PC-9 (cell line): ENCODE measurements at regions not wholly inside any gene's neighbourhood (a gene's known extent, or its start where the extent isn't known, plus 50 kb on each side); places are given as distances from the start of the nearest gene placed in this dataset.

Experiments
- BruUV-seq: library from RNA; stranded (reverse); fragments of 400-500 nt; replicated peaks from 2 replicates; lab custom pipeline; 2021; lab: Mats Ljungman, UMichigan
- CTCF ChIA-PET: fragments of 300-600 bp; sonication (Branson Sonifier 250); formaldehyde crosslinking; loops from one replicate; lab custom pipeline; 2022; ENCODE audit warnings: antibody characterized with exemption; lab: Charles Lee
- POLR2A ChIA-PET: fragments of 300-600 bp; sonication (Branson Sonifier 250); formaldehyde crosslinking; loops from one replicate; lab custom pipeline; 2022; ENCODE audit warnings: antibody characterized with exemption; ENCODE audit not compliant: unreplicated experiment; lab: Charles Lee
- DNase-seq, 2 experiments: peaks; one replicate each; pipeline versions ENCODE4 v3.0.0 to v3.0.0-alpha.2; 2015 to 2022; ENCODE audit warnings: mixed read lengths in 1 of 2
- H2AFZ ChIP-seq: fragments of 200-600 bp; sonication (generic); 2 replicates; pipeline ENCODE4 v1.8.1; 2017; ENCODE audit warnings: antibody characterized with exemption
- H3F3A ChIP-seq: fragments of 200-600 bp; sonication (generic); 2 replicates; pipeline ENCODE4 v1.8.1; 2017; ENCODE audit warnings: antibody characterized with exemption, mild to moderate bottlenecking, low read depth; ENCODE audit not compliant: insufficient read depth
- H3K27ac ChIP-seq: fragments of 200-600 bp; sonication (generic); 2 replicates; pipeline ENCODE4 v1.6.1; 2016; ENCODE audit warnings: mixed run types
- H3K27me3 ChIP-seq: fragments of 200-600 bp; sonication (generic); 2 replicates; pipeline ENCODE4 v1.6.1; 2016; ENCODE audit warnings: low read depth, mixed run types; ENCODE audit not compliant: insufficient read depth
- H3K36me3 ChIP-seq: fragments of 200-600 bp; sonication (generic); 2 replicates; pipeline ENCODE4 v1.6.1; 2016; ENCODE audit warnings: low read depth, mixed run types
- H3K4me1 ChIP-seq: fragments of 200-600 bp; sonication (generic); replicated peaks from 2 replicates; pipeline ENCODE4 v1.6.1; 2016; ENCODE audit warnings: mixed run types; ENCODE audit not compliant: insufficient read depth
- H3K4me2 ChIP-seq: fragments of 200-600 bp; sonication (generic); 2 replicates; pipeline ENCODE4 v1.6.1; 2017; ENCODE audit warnings: mixed run types
- H3K4me3 ChIP-seq: fragments of 200-600 bp; sonication (generic); 2 replicates; pipeline ENCODE4 v1.6.1; 2016; ENCODE audit warnings: mixed run types
- H3K79me2 ChIP-seq: fragments of 200-600 bp; sonication (generic); 2 replicates; pipeline ENCODE4 v1.6.1; 2017; ENCODE audit warnings: low read depth, mixed run types
- H3K9me2 ChIP-seq: fragments of 200-600 bp; sonication (generic); 2 replicates; pipeline ENCODE4 v1.8.1; 2017; ENCODE audit warnings: mild to moderate bottlenecking; ENCODE audit not compliant: insufficient read depth
- H3K9me3 ChIP-seq: fragments of 200-600 bp; sonication (generic); 2 replicates; pipeline ENCODE4 v1.8.1; 2016; ENCODE audit warnings: low read depth; ENCODE audit not compliant: insufficient read depth
- H4K20me1 ChIP-seq: fragments of 200-600 bp; sonication (generic); 2 replicates; pipeline ENCODE4 v1.8.1; 2017; ENCODE audit not compliant: insufficient read depth
- CTCF ChIP-seq: fragments of 200-600 bp; sonication (generic); conservative IDR thresholded peaks from 2 replicates; pipeline ENCODE4 v1.6.1; 2017; ENCODE audit warnings: mixed run types, antibody characterized with exemption, mild to moderate bottlenecking, moderate library complexity
- EZH2 ChIP-seq: fragments of 200-600 bp; sonication (generic); IDR thresholded peaks from 2 replicates; pipeline ENCODE4 v1.8.0; 2017; ENCODE audit warnings: antibody characterized with exemption, low read depth
- intact Hi-C: fragments of 100-400 bp; cut with micrococcal nuclease; formaldehyde crosslinking; loops from one replicate; pipeline ENCODE4 v1.10.0; 2022; ENCODE audit not compliant: unreplicated experiment

- no peak overlapping the region for H3K4me3 ChIP-seq
- H3K27me3 ChIP-seq, result no peaks in the 10 kb centered on the region
- no peak overlapping the region for H3K4me2 ChIP-seq
- peaks cover 4% of the 10 kb centered on the region; the same call in 1 of the 2 replicates for H3K36me3 ChIP-seq
- intact Hi-C loops, result loop anchor here (5.0 kb wide), 1 partner anchor 677 kb away; no protein-coding TSS in a partner anchor
- TF ChIP-seq EZH2 (no peak), CTCF (no peak)
- H3K4me1 ChIP-seq, result peaks cover 45% of the 10 kb centered on the region
- peak in 1 of 2 experiments; percentile 36 for DNase-seq
- POLR2A ChIA-PET, result no interaction called here
- no peaks in the 10 kb centered on the region for H3K79me2 ChIP-seq
- CTCF ChIA-PET, result no interaction called here
- no peaks in the 10 kb centered on the region for H3K9me2 ChIP-seq
- H2AFZ ChIP-seq, result peak overlapping the region; percentile 29; the same call in 1 of the 2 replicates
- no TSS peak for BruUV-seq
- peaks cover 27% of the 10 kb centered on the region for H3K9me3 ChIP-seq
- H3F3A ChIP-seq, result peaks cover 22% of the 10 kb centered on the region
- peak overlapping the region; percentile 89 for H3K27ac ChIP-seq
- H4K20me1 ChIP-seq, result no peaks in the 10 kb centered on the region
Observed at GRCh38 chr7:41574377-41574776, 128.5 kb downstream of the INHBA start.

- peaks cover 17% of the 10 kb centered on the region for H3F3A ChIP-seq
- BruUV-seq, result no TSS peak
- no peaks in the 10 kb centered on the region for H3K9me2 ChIP-seq
- peak overlapping the region; percentile 29 for H2AFZ ChIP-seq
- ChIA-PET POLR2A (interaction anchor here (0.6 to 0.8 kb wide), 3 partner anchors 175 to 738 kb away, joined by 5 to 11 read pairs (median 7); no protein-coding TSS in a partner anchor), CTCF (interaction anchor here (0.6 kb wide), 1 partner anchor 584 kb away, joined by 7 read pairs; no protein-coding TSS in a partner anchor)
- no peaks in the 10 kb centered on the region for H3K79me2 ChIP-seq
- H3K4me3 ChIP-seq, result no peak overlapping the region
- intact Hi-C loops, result loop anchor here (1.0 to 5.0 kb wide), 2 partner anchors 327 to 677 kb away; no protein-coding TSS in a partner anchor
- no peak for TF ChIP-seq EZH2
- no peak for TF ChIP-seq CTCF
- H3K9me3 ChIP-seq, result peaks cover 27% of the 10 kb centered on the region
- H3K27ac ChIP-seq, result peak overlapping the region; percentile 89
- H3K4me2 ChIP-seq, result peak overlapping the region; percentile 55
- H4K20me1 ChIP-seq, result no peaks in the 10 kb centered on the region
- peaks cover 4% of the 10 kb centered on the region; the same call in 1 of the 2 replicates for H3K36me3 ChIP-seq
- no peak for DNase-seq
- no peaks in the 10 kb centered on the region for H3K27me3 ChIP-seq
- peaks cover 40% of the 10 kb centered on the region for H3K4me1 ChIP-seq
Observed at GRCh38 chr7:41573862-41574261, 129.0 kb downstream of the INHBA start.

- Histone ChIP-seq H3K4me3 (0 out of 2 replicates have a peak overlapping the region, but pooled peaks have one; percentile 18), H3K27ac (peak overlapping the region; percentile 89), H3F3A (peaks cover 17% of the 10 kb centered on the region), H4K20me1 (no peaks in the 10 kb centered on the region), H3K9me2 (no peaks in the 10 kb centered on the region), H3K4me1 (peaks cover 38% of the 10 kb centered on the region), H3K36me3 (peaks cover 4% of the 10 kb centered on the region; the same call in 1 of the 2 replicates), H3K4me2 (peak overlapping the region; percentile 55), H3K27me3 (no peaks in the 10 kb centered on the region), H2AFZ (no peak overlapping the region; the same call in 1 of the 2 replicates), H3K9me3 (peaks cover 26% of the 10 kb centered on the region), H3K79me2 (no peaks in the 10 kb centered on the region)
- TF ChIP-seq CTCF, result no peak
- TF ChIP-seq EZH2, result no peak
- CTCF ChIA-PET, result interaction anchor here (0.6 kb wide), 1 partner anchor 584 kb away, joined by 7 read pairs; no protein-coding TSS in a partner anchor
- BruUV-seq, result TSS peak; percentile 96
- intact Hi-C loops, result loop anchor here (1.0 to 5.0 kb wide), 2 partner anchors 326 to 676 kb away; no protein-coding TSS in a partner anchor
- POLR2A ChIA-PET, result interaction anchor here (0.6 to 0.8 kb wide), 3 partner anchors 174 to 738 kb away, joined by 5 to 11 read pairs (median 7); no protein-coding TSS in a partner anchor
- no peak for DNase-seq
Observed at GRCh38 chr7:41573443-41573842, 129.4 kb downstream of the INHBA start.
